ENCODE measurements at regions not wholly inside any gene's neighbourhood (a gene's known extent, or its start where the extent isn't known, plus 50 kb on each side); places are given as distances from the start of the nearest gene placed in this dataset.
"Not testable (repeated sequence)": the region's sequence is repeated elsewhere in the genome, so short reads cannot be mapped to it uniquely, and the experiment has no call there.

GRCh38 chr16:59941594-59941993 is 1207.5 kb upstream of the GOT2 start:
- DNase-seq = no peak

- no peak for DNase-seq
Measured at GRCh38 chr16:59920054-59920453, 1185.9 kb upstream of the GOT2 start.

- no peak for DNase-seq
Measured at GRCh38 chr16:59913666-59914065, 1179.5 kb upstream of the GOT2 start.

- DNase-seq = no peak
Measured at GRCh38 chr16:59909262-59909661, 1175.1 kb upstream of the GOT2 start.

- no peak for DNase-seq
Measured at GRCh38 chr16:59907611-59908010, 1173.5 kb upstream of the GOT2 start.

- no peak for DNase-seq
Measured at GRCh38 chr16:59905606-59906005, 1171.5 kb upstream of the GOT2 start.

- no peak for DNase-seq
Measured at GRCh38 chr16:59905131-59905530, 1171.0 kb upstream of the GOT2 start.

GRCh38 chr16:59899940-59900339 is 1165.8 kb upstream of the GOT2 start:
- DNase-seq = no peak

- no peak for DNase-seq
Measured at GRCh38 chr16:59892376-59892775, 1158.3 kb upstream of the GOT2 start.

GRCh38 chr16:59887856-59888255 is 1153.7 kb upstream of the GOT2 start:
- DNase-seq = no peak

GRCh38 chr16:59886021-59886420 is 1151.9 kb upstream of the GOT2 start:
- DNase-seq = no peak

- DNase-seq = no peak
Measured at GRCh38 chr16:59881376-59881775, 1147.3 kb upstream of the GOT2 start.

- no peak for DNase-seq
Measured at GRCh38 chr16:59880611-59881010, 1146.5 kb upstream of the GOT2 start.

GRCh38 chr16:59878999-59879398 is 1144.9 kb upstream of the GOT2 start:
- no peak for DNase-seq

- no peak for DNase-seq
Measured at GRCh38 chr16:59878479-59878878, 1144.4 kb upstream of the GOT2 start.

- no peak for DNase-seq
Measured at GRCh38 chr16:59864981-59865666, 1131.0 kb upstream of the GOT2 start.

- DNase-seq = no peak
Measured at GRCh38 chr16:59859676-59860402, 1125.7 kb upstream of the GOT2 start.

GRCh38 chr16:59854846-59855439 is 1120.8 kb upstream of the GOT2 start:
- no peak for DNase-seq

GRCh38 chr16:59849716-59850115 is 1115.6 kb upstream of the GOT2 start:
- no peak for DNase-seq

- no peak for DNase-seq
Measured at GRCh38 chr16:59848296-59848695, 1114.2 kb upstream of the GOT2 start.

GRCh38 chr16:59840169-59840568 is 1106.1 kb upstream of the GOT2 start:
- DNase-seq = no peak

GRCh38 chr16:59826767-59827166 is 1092.7 kb upstream of the GOT2 start:
- no peak for DNase-seq

GRCh38 chr16:59809488-59809887 is 1075.4 kb upstream of the GOT2 start:
- not testable (repeated sequence) for DNase-seq

GRCh38 chr16:59783191-59783590 is 1049.1 kb upstream of the GOT2 start:
- no peak for DNase-seq

Measured in activated naive CD4-positive, alpha-beta T cell treated with anti-CD3 and anti-CD28 coated beads, Interleukin-2, amount 50 U/mL, for 16 hours (primary cell).